ENCODE measurements at regions not wholly inside any gene's neighbourhood (a gene's known extent, or its start where the extent isn't known, plus 50 kb on each side); places are given as distances from the start of the nearest gene placed in this dataset.

DNA sequence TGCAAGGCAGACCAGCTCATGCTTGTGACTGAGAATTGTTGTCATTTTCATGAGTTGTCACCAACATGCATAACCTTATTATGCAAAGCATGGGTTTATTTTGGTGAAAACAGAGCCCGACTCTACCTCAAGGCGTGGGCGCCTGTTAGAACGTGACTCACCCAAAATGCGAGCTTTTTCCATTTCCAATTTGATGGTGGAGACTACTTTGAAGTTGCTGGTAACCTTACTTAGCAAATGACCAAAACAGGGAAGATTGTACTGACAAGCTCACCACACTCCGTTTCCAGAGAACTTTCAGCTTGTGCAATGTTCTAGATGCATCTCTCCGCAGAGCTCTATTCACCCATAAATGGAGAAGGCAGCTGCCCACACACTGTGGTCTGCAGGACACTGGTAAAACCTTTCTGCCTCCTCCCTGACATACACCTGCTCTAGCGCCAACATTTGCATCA, 284.5 kb downstream of the MAF start:
- intact Hi-C loops (cut with micrococcal nuclease; ENCODE audit: unreplicated experiment): no loop called here
- in situ Hi-C loops (cut with HindIII; ENCODE audit: extremely low pct_ligation_motif_present, low pct_unique_long_range_greater_than_20kb): no loop called here
- Histone ChIP-seq H3K27me3 (ENCODE audit: control insufficient read depth in 1 of 2, insufficient read depth in 2 of 2, low read length in 2 of 2) (0 out of 5 replicates have a peak, but pooled peaks cover 0 to 17% of the 10 kb centered on the region in 2 experiments), H3K9ac (ENCODE audit: insufficient read depth, low read depth, low read length) (no peak overlapping the region), H3K9me3 (ENCODE audit: low read length) (no peaks in the 10 kb centered on the region), H4K20me1 (ENCODE audit: insufficient read depth, low read length) (no peaks in the 10 kb centered on the region), H3K79me2 (ENCODE audit: insufficient read depth, low read length) (no peaks in the 10 kb centered on the region), H3K36me3 (replicated peaks in 1 of 2; ENCODE audit: control insufficient read depth in 1 of 2, insufficient read depth in 2 of 2, low read length in 2 of 2) (no peaks in the 10 kb centered on the region), H3K4me1 (ENCODE audit: insufficient read depth, low read length) (no peaks in the 10 kb centered on the region), H3K4me3 (replicated peaks in 1 of 3; ENCODE audit: insufficient read depth in 1 of 3, low read depth in 2 of 3, low read length in 3 of 3) (no peak overlapping the region), H3K4me2 (ENCODE audit: low read depth, low read length) (no peak overlapping the region), H3K27ac (ENCODE audit: extremely low read length, insufficient read depth, low read length) (no peak overlapping the region), H2AFZ (ENCODE audit: low read length) (no peak overlapping the region)
- WGBS (ENCODE audit: low lambda C conversion rate): 30% methylated on average over 8 of the region's 8 CpGs
- TF ChIP-seq THAP11 (CRISPR knock-in tag; IDR thresholded peaks at IDR 0.05) (no peak), ZNF550 (CRISPR knock-in tag; IDR thresholded peaks at IDR 0.05; ENCODE audit: borderline replicate concordance) (no peak), XBP1 (CRISPR knock-in tag; IDR thresholded peaks at IDR 0.05) (no peak), ZNF468 (CRISPR knock-in tag; IDR thresholded peaks at IDR 0.05) (no peak), KLF16 (CRISPR knock-in tag; IDR thresholded peaks at IDR 0.05) (no peak), ZSCAN29 (CRISPR knock-in tag; conservative IDR thresholded peaks at IDR 0.05) (no peak), POGZ (CRISPR knock-in tag; IDR thresholded peaks at IDR 0.05) (no peak)
- TF ChIP-seq, protein P1, sequence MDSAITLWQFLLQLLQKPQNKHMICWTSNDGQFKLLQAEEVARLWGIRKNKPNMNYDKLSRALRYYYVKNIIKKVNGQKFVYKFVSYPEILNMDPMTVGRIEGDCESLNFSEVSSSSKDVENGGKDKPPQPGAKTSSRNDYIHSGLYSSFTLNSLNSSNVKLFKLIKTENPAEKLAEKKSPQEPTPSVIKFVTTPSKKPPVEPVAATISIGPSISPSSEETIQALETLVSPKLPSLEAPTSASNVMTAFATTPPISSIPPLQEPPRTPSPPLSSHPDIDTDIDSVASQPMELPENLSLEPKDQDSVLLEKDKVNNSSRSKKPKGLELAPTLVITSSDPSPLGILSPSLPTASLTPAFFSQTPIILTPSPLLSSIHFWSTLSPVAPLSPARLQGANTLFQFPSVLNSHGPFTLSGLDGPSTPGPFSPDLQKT (CRISPR knock-in tag; IDR thresholded peaks at IDR 0.05; ENCODE audit: borderline replicate concordance): no peak
- TF ChIP-seq, protein P2, sequence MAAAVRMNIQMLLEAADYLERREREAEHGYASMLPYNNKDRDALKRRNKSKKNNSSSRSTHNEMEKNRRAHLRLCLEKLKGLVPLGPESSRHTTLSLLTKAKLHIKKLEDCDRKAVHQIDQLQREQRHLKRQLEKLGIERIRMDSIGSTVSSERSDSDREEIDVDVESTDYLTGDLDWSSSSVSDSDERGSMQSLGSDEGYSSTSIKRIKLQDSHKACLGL (CRISPR knock-in tag; IDR thresholded peaks at IDR 0.05): no peak
- ChIA-PET POLR2A (no interaction called here), CTCF (ENCODE audit: low intra/inter-chr PET ratio, low total read pairs) (no interaction called here)
- DNase-seq (ENCODE audit: low spot score): no peak
- FAIRE-seq: no peak
- ATAC-seq: no peak
- no TSS peak for BruUV-seq (replicated peaks)
